ENCODE measurements at regions not wholly inside any gene's neighbourhood (a gene's known extent, or its start where the extent isn't known, plus 50 kb on each side); places are given as distances from the start of the nearest gene placed in this dataset.

DNA sequence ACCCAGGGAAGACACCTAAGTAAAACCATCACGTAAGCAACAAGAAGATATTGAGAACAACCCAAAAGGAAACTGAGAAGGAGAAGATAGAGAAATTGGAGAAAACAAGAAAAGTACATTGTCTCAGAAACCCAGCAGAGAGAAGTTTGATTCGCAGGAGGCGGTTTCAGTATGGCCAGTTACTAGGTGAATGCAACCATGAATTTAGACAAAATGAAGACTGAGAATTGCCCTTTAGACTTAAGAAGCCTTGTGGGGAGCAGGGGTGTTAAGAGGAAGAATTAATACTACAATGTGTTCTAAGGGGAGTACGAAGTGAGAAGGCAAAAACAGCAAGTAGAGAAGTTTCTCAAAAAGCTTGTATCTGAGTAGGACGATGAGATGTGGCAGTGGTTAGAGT, 229.3 kb upstream of the NEIL3 start:
- CTCF ChIA-PET = no interaction called here

DNA sequence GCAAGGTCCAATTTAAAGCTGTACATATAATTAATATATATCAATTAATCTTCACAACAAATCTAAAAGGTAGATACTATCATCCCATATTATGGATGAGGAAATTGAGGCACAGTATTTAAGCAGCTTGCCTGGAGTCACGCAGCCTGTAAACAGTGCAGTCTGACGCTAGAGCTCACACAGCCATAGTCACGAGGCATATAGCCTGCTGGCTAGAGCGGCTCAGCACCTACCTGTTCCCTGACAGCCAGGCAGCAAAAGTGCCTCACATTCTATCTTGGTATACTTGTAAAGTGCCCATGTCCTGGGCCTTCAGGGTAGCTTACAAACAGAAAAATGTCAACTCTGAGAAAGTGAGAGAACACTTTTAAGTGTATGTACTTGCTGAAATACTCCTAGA, 222.6 kb upstream of the NEIL3 start:
- no peak overlapping the region for H3K4me3 ChIP-seq (ENCODE audit: control insufficient read depth in 1 of 2, extremely low read depth in 1 of 2, low read length in 1 of 2)
- ATAC-seq (replicated peaks in 1 of 4) = no peak
- H3K27me3 Mint-ChIP-seq = peaks cover 0 to 5% of the 10 kb centered on the region in 2 donors
- H3K4me1 ChIP-seq (ENCODE audit: control insufficient read depth in 1 of 2, extremely low read depth in 1 of 2, insufficient read depth in 2 of 2, low read length in 2 of 2) = no peaks in the 10 kb centered on the region
- no peaks in the 10 kb centered on the region for H3K36me3 Mint-ChIP-seq
- H3K9me3 Mint-ChIP-seq = no peaks in the 10 kb centered on the region
- H3K36me3 ChIP-seq (ENCODE audit: control insufficient read depth in 2 of 2, extremely low read depth in 1 of 2, insufficient read depth in 1 of 2, low read length in 1 of 2) = no peaks in the 10 kb centered on the region
- whole genome bisulfite sequencing (ENCODE audit: insufficient coverage) = 85% methylated on average over 2 of the region's 4 CpGs
- no peak overlapping the region for H3K27ac ChIP-seq (ENCODE audit: low read length)
- no peak overlapping the region for H3K27ac Mint-ChIP-seq
- ChIA-PET POLR2A (no interaction called here), CTCF (no interaction called here)
- no peak for DNase-seq
- no peaks in the 10 kb centered on the region for H3K9me3 ChIP-seq
- H3K4me3 Mint-ChIP-seq = no peak overlapping the region
- no peaks in the 10 kb centered on the region for H3K27me3 ChIP-seq (replicated peaks in 1 of 2; ENCODE audit: control insufficient read depth in 2 of 2, extremely low read depth in 1 of 2, insufficient read depth in 2 of 2, low read length in 1 of 2)
- no peaks in the 10 kb centered on the region for H3K4me1 Mint-ChIP-seq

More for the DNA sequence above, 229.3 kb upstream of the NEIL3 start:
- POLR2A ChIA-PET = no interaction called here
- H3K36me3 Mint-ChIP-seq = no peaks in the 10 kb centered on the region
- Histone ChIP-seq H3K27me3 (replicated peaks in 1 of 2; ENCODE audit: control insufficient read depth in 2 of 2, extremely low read depth in 1 of 2, insufficient read depth in 2 of 2, low read length in 1 of 2) (no peaks in the 10 kb centered on the region), H3K36me3 (ENCODE audit: control insufficient read depth in 2 of 2, extremely low read depth in 1 of 2, insufficient read depth in 1 of 2, low read length in 1 of 2) (no peaks in the 10 kb centered on the region), H3K9me3 (no peaks in the 10 kb centered on the region), H3K27ac (ENCODE audit: low read length) (no peak overlapping the region), H3K4me3 (ENCODE audit: control insufficient read depth in 1 of 2, extremely low read depth in 1 of 2, low read length in 1 of 2) (no peak overlapping the region), H3K4me1 (ENCODE audit: control insufficient read depth in 1 of 2, extremely low read depth in 1 of 2, insufficient read depth in 2 of 2, low read length in 2 of 2) (no peaks in the 10 kb centered on the region)
- no peaks in the 10 kb centered on the region for H3K9me3 Mint-ChIP-seq
- peaks cover 0 to 2% of the 10 kb centered on the region in 2 donors for H3K27me3 Mint-ChIP-seq
- DNase-seq = no peak
- WGBS (ENCODE audit: insufficient coverage) = 100% methylated on average over 2 of the region's 5 CpGs
- H3K4me3 Mint-ChIP-seq = no peak overlapping the region
- H3K27ac Mint-ChIP-seq = no peak overlapping the region
- H3K4me1 Mint-ChIP-seq = no peaks in the 10 kb centered on the region
- ATAC-seq (replicated peaks in 1 of 4) = no peak

- 67% methylated on average over 1 of the region's 2 CpGs for WGBS (ENCODE audit: insufficient coverage)
- Histone ChIP-seq H3K9me3 (no peaks in the 10 kb centered on the region), H3K27me3 (replicated peaks in 1 of 2; ENCODE audit: control insufficient read depth in 2 of 2, extremely low read depth in 1 of 2, insufficient read depth in 2 of 2, low read length in 1 of 2) (no peaks in the 10 kb centered on the region), H3K27ac (ENCODE audit: low read length) (no peak overlapping the region), H3K4me3 (ENCODE audit: control insufficient read depth in 1 of 2, extremely low read depth in 1 of 2, low read length in 1 of 2) (no peak overlapping the region), H3K36me3 (ENCODE audit: control insufficient read depth in 2 of 2, extremely low read depth in 1 of 2, insufficient read depth in 1 of 2, low read length in 1 of 2) (no peaks in the 10 kb centered on the region), H3K4me1 (ENCODE audit: control insufficient read depth in 1 of 2, extremely low read depth in 1 of 2, insufficient read depth in 2 of 2, low read length in 2 of 2) (no peaks in the 10 kb centered on the region)
- CTCF ChIA-PET = no interaction called here
- no peaks in the 10 kb centered on the region for H3K4me1 Mint-ChIP-seq
- ATAC-seq (replicated peaks in 1 of 4) (no peak), DNase-seq (no peak)
- H3K4me3 Mint-ChIP-seq = no peak overlapping the region
- H3K36me3 Mint-ChIP-seq = no peaks in the 10 kb centered on the region
- H3K27ac Mint-ChIP-seq = no peak overlapping the region
- H3K9me3 Mint-ChIP-seq = no peaks in the 10 kb centered on the region
- POLR2A ChIA-PET = no interaction called here
- peaks cover 0 to 5% of the 10 kb centered on the region in 2 donors for H3K27me3 Mint-ChIP-seq
Measured at GRCh38 chr4:177087499-177087898, 222.2 kb upstream of the NEIL3 start.

DNA sequence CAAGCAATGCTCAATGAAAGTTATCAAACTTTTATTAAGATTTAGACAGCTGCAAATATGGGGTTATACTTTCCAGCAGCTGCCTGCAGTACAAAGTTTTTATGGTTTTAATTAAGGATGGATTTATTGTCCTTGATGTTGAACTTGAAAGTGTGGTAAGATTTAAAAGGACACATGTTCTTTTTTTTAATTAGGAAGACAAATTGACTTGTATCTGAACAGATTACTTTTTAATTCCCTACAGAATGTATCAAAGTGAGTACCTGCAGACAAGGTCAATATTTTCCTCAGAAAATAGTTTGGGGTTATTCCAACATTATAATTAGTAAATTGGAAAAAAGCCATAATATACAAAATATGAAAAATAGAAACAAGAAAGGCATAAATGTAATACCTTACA, 218.2 kb upstream of the NEIL3 start:
- no peaks in the 10 kb centered on the region for H3K9me3 Mint-ChIP-seq
- H3K27me3 ChIP-seq (replicated peaks in 1 of 2; ENCODE audit: control insufficient read depth in 2 of 2, extremely low read depth in 1 of 2, insufficient read depth in 2 of 2, low read length in 1 of 2) = no peaks in the 10 kb centered on the region
- no peaks in the 10 kb centered on the region for H3K4me1 Mint-ChIP-seq
- CTCF ChIA-PET = no interaction called here
- no peak for DNase-seq
- ATAC-seq (replicated peaks in 1 of 4) = no peak
- H3K4me3 Mint-ChIP-seq = no peak overlapping the region
- no peaks in the 10 kb centered on the region for H3K4me1 ChIP-seq (ENCODE audit: control insufficient read depth in 1 of 2, extremely low read depth in 1 of 2, insufficient read depth in 2 of 2, low read length in 2 of 2)
- no peak overlapping the region for H3K27ac Mint-ChIP-seq
- H3K9me3 ChIP-seq = no peaks in the 10 kb centered on the region
- no peak overlapping the region for H3K4me3 ChIP-seq (ENCODE audit: control insufficient read depth in 1 of 2, extremely low read depth in 1 of 2, low read length in 1 of 2)
- H3K27me3 Mint-ChIP-seq = peaks cover 0 to 6% of the 10 kb centered on the region in 2 donors
- H3K36me3 Mint-ChIP-seq = no peaks in the 10 kb centered on the region
- POLR2A ChIA-PET = no interaction called here
- H3K27ac ChIP-seq (ENCODE audit: low read length) = no peak overlapping the region
- no peaks in the 10 kb centered on the region for H3K36me3 ChIP-seq (ENCODE audit: control insufficient read depth in 2 of 2, extremely low read depth in 1 of 2, insufficient read depth in 1 of 2, low read length in 1 of 2)

GRCh38 chr4:177092807-177093206, 216.9 kb upstream of the NEIL3 start:
- H3K4me3 Mint-ChIP-seq = no peak overlapping the region
- H3K4me1 Mint-ChIP-seq = no peaks in the 10 kb centered on the region
- POLR2A ChIA-PET = no interaction called here

GRCh38 chr4:177093964-177094363, 215.7 kb upstream of the NEIL3 start:
- no peaks in the 10 kb centered on the region for H3K36me3 Mint-ChIP-seq
- no peak overlapping the region for H3K4me3 Mint-ChIP-seq
- H3K36me3 ChIP-seq (ENCODE audit: control insufficient read depth in 2 of 2, extremely low read depth in 1 of 2, insufficient read depth in 1 of 2, low read length in 1 of 2) = no peaks in the 10 kb centered on the region
- no peak for DNase-seq
- no peak overlapping the region for H3K27ac ChIP-seq (ENCODE audit: low read length)
- ATAC-seq (replicated peaks in 1 of 4) = no peak
- peaks cover 0 to 4% of the 10 kb centered on the region in 2 experiments for H3K27me3 ChIP-seq (replicated peaks in 1 of 2; ENCODE audit: control insufficient read depth in 2 of 2, extremely low read depth in 1 of 2, insufficient read depth in 2 of 2, low read length in 1 of 2)
- ChIA-PET POLR2A (interaction anchor here in 1 of 2 donors (0.6 kb wide), 1 partner anchor 1382 kb away, joined by 3 read pairs; no protein-coding TSS in a partner anchor), CTCF (no interaction called here)
- peaks cover 0 to 10% of the 10 kb centered on the region in 2 donors for H3K27me3 Mint-ChIP-seq
- no peaks in the 10 kb centered on the region for H3K4me1 ChIP-seq (ENCODE audit: control insufficient read depth in 1 of 2, extremely low read depth in 1 of 2, insufficient read depth in 2 of 2, low read length in 2 of 2)
- no peaks in the 10 kb centered on the region for H3K9me3 ChIP-seq
- no peaks in the 10 kb centered on the region for H3K4me1 Mint-ChIP-seq
- WGBS (ENCODE audit: insufficient coverage) = 83% methylated on average over 1 of the region's 1 CpG
- no peak overlapping the region for H3K27ac Mint-ChIP-seq
- no peak overlapping the region for H3K4me3 ChIP-seq (ENCODE audit: control insufficient read depth in 1 of 2, extremely low read depth in 1 of 2, low read length in 1 of 2)
- H3K9me3 Mint-ChIP-seq = no peaks in the 10 kb centered on the region

More at GRCh38 chr4:177092807-177093206, 216.9 kb upstream of the NEIL3 start:
- DNase-seq = no peak
- no peaks in the 10 kb centered on the region for H3K9me3 ChIP-seq
- H3K27me3 ChIP-seq (replicated peaks in 1 of 2; ENCODE audit: control insufficient read depth in 2 of 2, extremely low read depth in 1 of 2, insufficient read depth in 2 of 2, low read length in 1 of 2) = peaks cover 0 to 4% of the 10 kb centered on the region in 2 experiments
- H3K27ac ChIP-seq (ENCODE audit: low read length) = no peak overlapping the region
- H3K4me1 ChIP-seq (ENCODE audit: control insufficient read depth in 1 of 2, extremely low read depth in 1 of 2, insufficient read depth in 2 of 2, low read length in 2 of 2) = no peaks in the 10 kb centered on the region
- no peak for ATAC-seq (replicated peaks in 1 of 4)
- H3K4me3 ChIP-seq (ENCODE audit: control insufficient read depth in 1 of 2, extremely low read depth in 1 of 2, low read length in 1 of 2) = no peak overlapping the region
- Mint-ChIP-seq H3K27ac (no peak overlapping the region), H3K27me3 (peaks cover 0 to 10% of the 10 kb centered on the region in 2 donors), H3K36me3 (no peaks in the 10 kb centered on the region), H3K9me3 (no peaks in the 10 kb centered on the region)
- H3K36me3 ChIP-seq (ENCODE audit: control insufficient read depth in 2 of 2, extremely low read depth in 1 of 2, insufficient read depth in 1 of 2, low read length in 1 of 2) = no peaks in the 10 kb centered on the region
- CTCF ChIA-PET = interaction anchor here in 1 of 2 donors (1.1 kb wide), 1 partner anchor 45 kb away, joined by 3 read pairs; no protein-coding TSS in a partner anchor
- WGBS (ENCODE audit: insufficient coverage) = no CpG with 5 or more reads among the region's 2 CpGs

DNA sequence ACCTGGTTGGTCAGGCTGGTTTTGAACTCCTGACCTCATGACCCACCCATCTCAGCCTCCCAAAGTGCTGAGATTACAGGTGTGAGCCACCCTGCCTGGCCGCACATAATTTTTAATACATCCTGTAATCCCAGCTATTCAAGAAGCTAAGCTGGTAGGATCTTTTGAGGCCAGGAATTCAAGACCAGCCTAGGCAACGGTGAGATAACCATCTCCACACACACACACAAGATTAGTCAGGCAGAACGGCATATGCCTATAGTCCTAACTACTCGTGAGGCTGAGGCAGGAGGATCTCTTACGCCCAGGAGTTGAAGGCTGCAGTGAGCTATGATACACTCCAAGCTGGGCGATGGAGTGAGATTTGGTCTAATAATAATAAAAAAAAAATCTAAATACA, 212.4 kb upstream of the NEIL3 start:
- Mint-ChIP-seq H3K4me3 (no peak overlapping the region), H3K9me3 (no peaks in the 10 kb centered on the region), H3K4me1 (no peaks in the 10 kb centered on the region), H3K27ac (no peak overlapping the region), H3K36me3 (no peaks in the 10 kb centered on the region), H3K27me3 (peaks cover 0 to 5% of the 10 kb centered on the region in 2 donors)
- 80% methylated on average over 1 of the region's 6 CpGs for WGBS (ENCODE audit: insufficient coverage)
- no peak for DNase-seq
- ChIA-PET CTCF (no interaction called here), POLR2A (no interaction called here)
- Histone ChIP-seq H3K9me3 (no peaks in the 10 kb centered on the region), H3K36me3 (ENCODE audit: control insufficient read depth in 2 of 2, extremely low read depth in 1 of 2, insufficient read depth in 1 of 2, low read length in 1 of 2) (no peaks in the 10 kb centered on the region), H3K27me3 (replicated peaks in 1 of 2; ENCODE audit: control insufficient read depth in 2 of 2, extremely low read depth in 1 of 2, insufficient read depth in 2 of 2, low read length in 1 of 2) (peaks cover 0 to 4% of the 10 kb centered on the region in 2 experiments), H3K4me3 (ENCODE audit: control insufficient read depth in 1 of 2, extremely low read depth in 1 of 2, low read length in 1 of 2) (no peak overlapping the region), H3K4me1 (ENCODE audit: control insufficient read depth in 1 of 2, extremely low read depth in 1 of 2, insufficient read depth in 2 of 2, low read length in 2 of 2) (no peaks in the 10 kb centered on the region), H3K27ac (ENCODE audit: low read length) (no peak overlapping the region)
- ATAC-seq (replicated peaks in 1 of 4) = no peak
